DOHH2 (cell line): ENCODE measurements at regions not wholly inside any gene's neighbourhood (a gene's known extent, or its start where the extent isn't known, plus 50 kb on each side); places are given as distances from the start of the nearest gene placed in this dataset.

ENCODE experiments used
- EZH2phosphoT487 ChIP-seq: fragments of 200-600 bp; sonication (generic); IDR thresholded peaks from 2 replicates; pipeline ENCODE4 v1.6.1; 2017; ENCODE audit warnings: borderline replicate concordance, mild to moderate bottlenecking, antibody characterized with exemption, low read length, moderate library complexity, mixed read lengths
- TF ChIP-seq, protein P1 (sequence below): fragments of 200-600 bp; sonication (generic); IDR thresholded peaks from one replicate; pipeline ENCODE4 v1.5.1; 2014; ENCODE audit warnings: antibody characterized with exemption, mild to moderate bottlenecking, low read depth, low read length; ENCODE audit not compliant: poor library complexity, severe bottlenecking

DNA sequence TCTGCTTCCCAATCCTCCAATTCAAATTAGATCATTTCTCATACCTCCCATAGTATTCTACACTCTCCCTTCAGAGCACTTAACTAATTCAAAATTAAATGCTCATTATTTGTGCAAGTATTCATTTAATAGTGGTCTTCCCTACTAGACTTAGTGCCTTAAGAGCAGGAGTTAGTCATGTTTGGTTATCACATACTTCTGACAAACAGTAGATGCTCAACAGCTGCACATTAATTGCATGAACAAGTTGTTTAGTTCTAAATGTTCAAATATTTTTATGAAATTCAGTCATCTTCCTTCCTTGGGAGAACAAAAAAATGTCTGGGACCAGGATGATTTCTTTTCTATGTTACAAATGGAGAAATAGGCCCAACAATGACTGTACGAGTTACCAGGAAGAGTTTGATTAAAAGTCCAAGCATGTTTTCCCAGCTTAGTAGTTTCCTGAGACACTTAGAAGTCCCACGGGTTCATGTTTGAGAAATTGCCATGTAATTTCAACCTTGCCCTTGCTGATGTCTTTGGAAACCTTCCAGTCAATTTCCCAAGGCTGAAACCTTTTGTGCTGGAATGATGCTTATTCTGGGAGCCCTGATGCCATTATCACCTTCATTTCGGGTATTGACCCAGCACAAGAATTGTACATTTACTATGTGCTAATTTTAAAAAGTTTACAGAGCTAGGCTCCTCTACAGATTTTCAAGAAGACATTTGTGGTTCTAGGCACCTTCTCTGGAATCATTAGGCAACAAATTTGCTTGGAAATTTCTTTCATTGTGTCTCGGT, 437.9 kb upstream of the PLXNA2 start:
- TF ChIP-seq, protein P1, sequence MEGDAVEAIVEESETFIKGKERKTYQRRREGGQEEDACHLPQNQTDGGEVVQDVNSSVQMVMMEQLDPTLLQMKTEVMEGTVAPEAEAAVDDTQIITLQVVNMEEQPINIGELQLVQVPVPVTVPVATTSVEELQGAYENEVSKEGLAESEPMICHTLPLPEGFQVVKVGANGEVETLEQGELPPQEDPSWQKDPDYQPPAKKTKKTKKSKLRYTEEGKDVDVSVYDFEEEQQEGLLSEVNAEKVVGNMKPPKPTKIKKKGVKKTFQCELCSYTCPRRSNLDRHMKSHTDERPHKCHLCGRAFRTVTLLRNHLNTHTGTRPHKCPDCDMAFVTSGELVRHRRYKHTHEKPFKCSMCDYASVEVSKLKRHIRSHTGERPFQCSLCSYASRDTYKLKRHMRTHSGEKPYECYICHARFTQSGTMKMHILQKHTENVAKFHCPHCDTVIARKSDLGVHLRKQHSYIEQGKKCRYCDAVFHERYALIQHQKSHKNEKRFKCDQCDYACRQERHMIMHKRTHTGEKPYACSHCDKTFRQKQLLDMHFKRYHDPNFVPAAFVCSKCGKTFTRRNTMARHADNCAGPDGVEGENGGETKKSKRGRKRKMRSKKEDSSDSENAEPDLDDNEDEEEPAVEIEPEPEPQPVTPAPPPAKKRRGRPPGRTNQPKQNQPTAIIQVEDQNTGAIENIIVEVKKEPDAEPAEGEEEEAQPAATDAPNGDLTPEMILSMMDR = no peak
- TF ChIP-seq EZH2phosphoT487 = no peak
